ENCODE measurements at regions not wholly inside any gene's neighbourhood (a gene's known extent, or its start where the extent isn't known, plus 50 kb on each side); places are given as distances from the start of the nearest gene placed in this dataset.
A peak's percentile ranks its signal among the peaks of the same experiment; 100 is the strongest.

GRCh38 chr14:61618448-61618847 lies 76.9 kb upstream of the HIF1A start:
- H3K36me3 ChIP-seq = no peaks in the 10 kb centered on the region; the same call in 1 of the 2 replicates
- H3K27me3 ChIP-seq = no peaks in the 10 kb centered on the region
- no peaks in the 10 kb centered on the region for H3K9me3 ChIP-seq (replicated peaks)
- peaks cover 10% of the 10 kb centered on the region for H3K4me1 ChIP-seq
- H3K27ac ChIP-seq = no peak overlapping the region
- DNase-seq = no peak
- no peak overlapping the region for H3K4me3 ChIP-seq

- DNase-seq = no peak
- H3K4me3 ChIP-seq = no peak overlapping the region
- H3K4me1 ChIP-seq = peaks cover 10% of the 10 kb centered on the region
- no peaks in the 10 kb centered on the region for H3K27me3 ChIP-seq
- no peaks in the 10 kb centered on the region for H3K9me3 ChIP-seq (replicated peaks)
- no peak overlapping the region for H3K27ac ChIP-seq
- H3K36me3 ChIP-seq = no peaks in the 10 kb centered on the region; the same call in 1 of the 2 replicates
These were observed 75.8 kb upstream of the HIF1A start for GRCh38 chr14:61619494-61619893.

GRCh38 chr14:61620130-61620946 lies 75.0 kb upstream of the HIF1A start:
- no peaks in the 10 kb centered on the region for H3K27me3 ChIP-seq
- DNase-seq = no peak
- no peak overlapping the region for H3K27ac ChIP-seq
- H3K36me3 ChIP-seq = no peaks in the 10 kb centered on the region; the same call in 1 of the 2 replicates
- H3K4me3 ChIP-seq = no peak overlapping the region
- peaks cover 10% of the 10 kb centered on the region for H3K4me1 ChIP-seq
- no peaks in the 10 kb centered on the region for H3K9me3 ChIP-seq (replicated peaks)

- H3K36me3 ChIP-seq = no peaks in the 10 kb centered on the region; the same call in 1 of the 2 replicates
- no peak overlapping the region for H3K4me3 ChIP-seq
- no peaks in the 10 kb centered on the region for H3K9me3 ChIP-seq (replicated peaks)
- H3K27ac ChIP-seq = no peak overlapping the region
- peaks cover 3% of the 10 kb centered on the region; the same call in 1 of the 2 replicates for H3K4me1 ChIP-seq
- no peak for DNase-seq
- H3K27me3 ChIP-seq = no peaks in the 10 kb centered on the region
These were observed 73.9 kb upstream of the HIF1A start for GRCh38 chr14:61621444-61621843.

- no peak for DNase-seq
- no peaks in the 10 kb centered on the region for H3K27me3 ChIP-seq
- H3K4me3 ChIP-seq = no peak overlapping the region
- H3K4me1 ChIP-seq = no peaks in the 10 kb centered on the region
- no peaks in the 10 kb centered on the region for H3K9me3 ChIP-seq (replicated peaks)
- H3K36me3 ChIP-seq = no peaks in the 10 kb centered on the region; the same call in 1 of the 2 replicates
- no peak overlapping the region for H3K27ac ChIP-seq
These were observed 73.3 kb upstream of the HIF1A start for GRCh38 chr14:61622051-61622450.

DNA sequence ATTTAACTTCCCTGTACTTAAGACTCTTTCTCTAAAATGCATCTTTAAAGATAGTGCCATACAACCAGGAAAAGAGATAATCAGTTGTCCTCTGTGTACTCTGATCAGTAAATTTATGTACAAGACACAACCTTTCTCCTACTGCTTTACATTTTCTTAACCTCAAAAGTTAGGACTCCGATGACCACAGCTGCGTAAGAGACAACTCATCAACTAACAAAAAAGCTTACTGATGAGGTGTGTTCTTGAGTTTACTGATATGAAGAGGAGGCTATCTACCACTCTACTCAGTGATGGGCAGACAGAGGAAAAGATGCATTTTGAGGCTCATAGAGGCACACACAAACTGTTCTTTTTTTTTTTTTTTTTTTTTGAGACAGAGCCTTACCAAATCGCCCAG lies 71.4 kb upstream of the HIF1A start:
- Histone ChIP-seq H3K9me3 (replicated peaks) (no peaks in the 10 kb centered on the region), H3K4me3 (no peak overlapping the region), H3K27ac (no peak overlapping the region), H3K27me3 (no peaks in the 10 kb centered on the region), H3K36me3 (no peaks in the 10 kb centered on the region; the same call in 1 of the 2 replicates), H3K4me1 (peaks cover 7% of the 10 kb centered on the region)
- no peak for DNase-seq

DNA sequence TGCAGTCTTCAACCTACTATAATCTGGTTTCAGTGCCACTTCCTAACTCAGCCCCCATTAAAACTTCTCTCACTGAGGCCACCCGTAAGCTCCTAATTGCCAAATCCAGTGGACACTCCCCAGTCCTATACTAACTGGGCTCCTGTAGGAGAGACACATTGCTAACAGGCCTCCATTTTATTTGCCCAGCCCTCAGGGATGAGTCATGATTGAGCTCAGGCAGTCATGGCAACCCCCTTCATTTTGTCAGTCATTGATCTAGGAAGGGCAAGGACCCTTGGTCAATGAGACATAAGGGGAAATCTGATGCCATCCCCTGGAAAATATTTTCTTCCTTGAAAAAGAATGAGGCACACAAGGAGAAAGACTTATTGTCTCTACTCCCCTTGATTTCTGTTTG lies 70.1 kb upstream of the HIF1A start:
- Histone ChIP-seq H3K27ac (no peak overlapping the region), H3K4me1 (peaks cover 7% of the 10 kb centered on the region), H3K4me3 (no peak overlapping the region), H3K36me3 (no peaks in the 10 kb centered on the region), H3K27me3 (no peaks in the 10 kb centered on the region), H3K9me3 (replicated peaks) (no peaks in the 10 kb centered on the region)
- no peak for DNase-seq

GRCh38 chr14:61627612-61628011 lies 67.7 kb upstream of the HIF1A start:
- Histone ChIP-seq H3K27me3 (no peaks in the 10 kb centered on the region), H3K9me3 (replicated peaks) (no peaks in the 10 kb centered on the region), H3K4me1 (peaks cover 26% of the 10 kb centered on the region), H3K27ac (no peak overlapping the region), H3K4me3 (no peak overlapping the region), H3K36me3 (no peaks in the 10 kb centered on the region)
- DNase-seq = no peak

DNA sequence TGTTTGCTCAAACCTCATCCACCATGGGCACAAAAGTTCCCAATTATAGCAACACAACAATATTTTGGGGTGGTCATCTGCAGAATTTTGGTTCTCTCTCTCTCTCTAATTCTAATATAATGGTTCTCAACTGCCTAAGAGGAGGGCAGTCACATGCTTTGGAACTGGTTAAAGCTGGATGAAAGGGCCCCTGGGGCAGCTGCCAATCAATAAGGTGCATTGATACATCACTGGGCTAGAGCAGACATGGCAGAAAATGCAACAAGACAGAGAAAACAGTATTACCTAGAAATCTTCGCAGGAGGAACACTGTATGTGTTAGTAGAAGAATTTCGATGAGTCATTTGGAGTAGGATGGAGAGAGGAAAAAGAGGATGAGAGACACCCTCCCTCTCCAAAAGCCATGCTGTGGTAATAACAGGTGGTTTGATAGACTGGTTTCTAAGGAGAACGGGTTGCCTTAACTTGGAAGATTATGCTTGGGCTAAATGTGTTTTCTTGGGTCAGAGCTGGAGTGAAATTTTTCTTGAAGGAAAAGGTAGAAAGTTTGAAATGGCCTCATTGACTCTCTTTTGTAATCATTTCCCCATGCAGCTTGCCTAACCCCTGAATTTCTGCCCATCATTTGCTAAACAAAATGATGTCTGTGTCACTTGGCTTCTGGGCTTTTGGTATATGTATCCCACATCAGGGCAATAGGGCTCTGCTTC lies 67.1 kb upstream of the HIF1A start:
- no peaks in the 10 kb centered on the region for H3K36me3 ChIP-seq
- no peaks in the 10 kb centered on the region for H3K9me3 ChIP-seq (replicated peaks)
- H3K27ac ChIP-seq = no peak overlapping the region
- peaks cover 31% of the 10 kb centered on the region for H3K4me1 ChIP-seq
- H3K27me3 ChIP-seq = no peaks in the 10 kb centered on the region
- no peak overlapping the region for H3K4me3 ChIP-seq
- no peak for DNase-seq

- peaks cover 36% of the 10 kb centered on the region for H3K4me1 ChIP-seq
- no peaks in the 10 kb centered on the region for H3K36me3 ChIP-seq
- H3K9me3 ChIP-seq (replicated peaks) = no peaks in the 10 kb centered on the region
- no peak overlapping the region for H3K27ac ChIP-seq
- DNase-seq = no peak
- H3K27me3 ChIP-seq = no peaks in the 10 kb centered on the region
- no peak overlapping the region for H3K4me3 ChIP-seq
These were observed 64.8 kb upstream of the HIF1A start for GRCh38 chr14:61630399-61631044.

GRCh38 chr14:61631045-61631687 lies 64.1 kb upstream of the HIF1A start:
- Histone ChIP-seq H3K9me3 (replicated peaks) (no peaks in the 10 kb centered on the region), H3K27ac (no peak overlapping the region), H3K4me3 (no peak overlapping the region), H3K36me3 (no peaks in the 10 kb centered on the region), H3K4me1 (peaks cover 36% of the 10 kb centered on the region), H3K27me3 (no peaks in the 10 kb centered on the region)
- DNase-seq = peak in 1 of 2 experiments; percentile 55

DNA sequence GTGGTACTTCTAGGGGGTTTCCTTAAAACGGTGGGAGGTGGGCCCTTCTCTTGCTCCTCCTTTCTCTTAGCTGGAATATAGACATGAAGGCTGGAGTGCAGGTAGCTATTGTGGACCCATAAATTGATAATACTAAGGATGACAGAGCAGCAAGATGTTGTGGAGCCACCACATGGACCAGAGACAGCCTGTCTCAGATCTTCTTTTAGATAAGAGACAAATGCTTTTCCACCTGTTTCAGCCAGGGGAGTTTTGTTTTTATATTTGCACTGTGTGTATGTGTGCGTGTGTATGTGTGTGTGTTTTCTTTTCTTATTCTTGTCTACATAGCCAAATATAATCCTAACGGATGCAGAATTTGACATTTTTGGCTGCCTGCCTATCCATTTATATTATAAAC lies 62.9 kb upstream of the HIF1A start:
- H3K4me3 ChIP-seq = no peak overlapping the region
- H3K9me3 ChIP-seq (replicated peaks) = no peaks in the 10 kb centered on the region
- no peaks in the 10 kb centered on the region for H3K36me3 ChIP-seq
- H3K27ac ChIP-seq = no peak overlapping the region
- no peaks in the 10 kb centered on the region for H3K27me3 ChIP-seq
- peaks cover 36% of the 10 kb centered on the region for H3K4me1 ChIP-seq
- DNase-seq = peak in 1 of 2 experiments; percentile 32

GRCh38 chr14:61632807-61633206 lies 62.5 kb upstream of the HIF1A start:
- peak in 1 of 2 experiments; percentile 50 for DNase-seq
- Histone ChIP-seq H3K36me3 (no peaks in the 10 kb centered on the region), H3K4me1 (peaks cover 35% of the 10 kb centered on the region), H3K27ac (no peak overlapping the region), H3K27me3 (no peaks in the 10 kb centered on the region), H3K4me3 (no peak overlapping the region), H3K9me3 (replicated peaks) (no peaks in the 10 kb centered on the region)

- Histone ChIP-seq H3K36me3 (no peaks in the 10 kb centered on the region), H3K27me3 (no peaks in the 10 kb centered on the region), H3K27ac (no peak overlapping the region), H3K4me3 (no peak overlapping the region), H3K4me1 (peaks cover 23% of the 10 kb centered on the region), H3K9me3 (replicated peaks) (no peaks in the 10 kb centered on the region)
- DNase-seq = no peak
These were observed 59.0 kb upstream of the HIF1A start for GRCh38 chr14:61636291-61636690.

DNA sequence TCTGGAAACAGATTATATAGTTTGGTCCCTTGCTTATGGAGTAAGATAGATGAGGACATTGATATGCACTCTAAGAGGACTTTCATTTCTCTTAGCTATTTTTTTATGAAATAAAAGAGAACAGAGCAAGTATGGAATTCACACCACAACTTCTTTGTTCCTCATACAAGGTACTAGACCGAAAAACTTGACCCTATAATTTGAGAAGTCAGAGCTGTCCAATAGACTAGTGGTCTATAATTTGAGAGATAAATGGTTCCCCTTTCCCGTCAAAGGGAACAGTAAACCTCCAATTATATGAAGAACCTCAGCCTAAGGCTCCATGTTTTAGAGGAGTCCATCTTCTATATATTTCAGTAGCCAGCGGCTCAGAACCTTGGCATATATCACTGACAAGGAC lies 58.5 kb upstream of the HIF1A start:
- Histone ChIP-seq H3K4me3 (no peak overlapping the region), H3K4me1 (peaks cover 18% of the 10 kb centered on the region), H3K9me3 (replicated peaks) (no peaks in the 10 kb centered on the region), H3K36me3 (no peaks in the 10 kb centered on the region), H3K27ac (no peak overlapping the region), H3K27me3 (no peaks in the 10 kb centered on the region)
- DNase-seq = no peak

Data from SJCRH30 (cell line).